ENCODE measurements at regions not wholly inside any gene's neighbourhood (a gene's known extent, or its start where the extent isn't known, plus 50 kb on each side); places are given as distances from the start of the nearest gene placed in this dataset.

DNA sequence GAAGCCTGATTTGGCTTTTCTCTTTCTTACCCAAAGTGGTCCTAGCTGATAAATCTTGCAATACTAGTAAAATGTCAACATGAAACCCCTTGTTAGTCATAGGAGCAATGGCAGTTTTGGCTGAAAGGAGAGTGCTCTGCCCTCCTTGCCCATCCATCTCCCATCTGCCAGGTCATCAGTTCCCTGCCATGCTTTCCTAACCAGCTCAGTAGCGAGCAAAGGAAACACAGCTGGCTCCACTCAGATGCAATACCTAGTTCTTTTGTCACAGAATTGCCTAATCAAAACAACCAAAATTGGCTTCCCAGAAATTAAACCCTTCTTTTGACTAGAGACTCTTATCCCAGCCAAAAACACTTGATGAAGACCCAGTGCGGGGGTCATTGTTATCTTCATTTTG, 733.0 kb downstream of the CCSER2 start:
- Histone ChIP-seq H3K9me3 (replicated peaks) (peaks cover 24% of the 10 kb centered on the region), H3K4me1 (no peaks in the 10 kb centered on the region), H3K27me3 (ENCODE audit: low read depth) (no peaks in the 10 kb centered on the region), H3K36me3 (no peaks in the 10 kb centered on the region), H3K4me3 (no peak overlapping the region), H3K27ac (replicated peaks) (no peak overlapping the region)
- TF ChIP-seq, protein P1, sequence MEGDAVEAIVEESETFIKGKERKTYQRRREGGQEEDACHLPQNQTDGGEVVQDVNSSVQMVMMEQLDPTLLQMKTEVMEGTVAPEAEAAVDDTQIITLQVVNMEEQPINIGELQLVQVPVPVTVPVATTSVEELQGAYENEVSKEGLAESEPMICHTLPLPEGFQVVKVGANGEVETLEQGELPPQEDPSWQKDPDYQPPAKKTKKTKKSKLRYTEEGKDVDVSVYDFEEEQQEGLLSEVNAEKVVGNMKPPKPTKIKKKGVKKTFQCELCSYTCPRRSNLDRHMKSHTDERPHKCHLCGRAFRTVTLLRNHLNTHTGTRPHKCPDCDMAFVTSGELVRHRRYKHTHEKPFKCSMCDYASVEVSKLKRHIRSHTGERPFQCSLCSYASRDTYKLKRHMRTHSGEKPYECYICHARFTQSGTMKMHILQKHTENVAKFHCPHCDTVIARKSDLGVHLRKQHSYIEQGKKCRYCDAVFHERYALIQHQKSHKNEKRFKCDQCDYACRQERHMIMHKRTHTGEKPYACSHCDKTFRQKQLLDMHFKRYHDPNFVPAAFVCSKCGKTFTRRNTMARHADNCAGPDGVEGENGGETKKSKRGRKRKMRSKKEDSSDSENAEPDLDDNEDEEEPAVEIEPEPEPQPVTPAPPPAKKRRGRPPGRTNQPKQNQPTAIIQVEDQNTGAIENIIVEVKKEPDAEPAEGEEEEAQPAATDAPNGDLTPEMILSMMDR (IDR thresholded peaks at IDR 0.05; ENCODE audit: borderline replicate concordance), result no peak
- intact Hi-C loops (cut with micrococcal nuclease), result no loop called here
- DNase-seq, result no peak

DNA sequence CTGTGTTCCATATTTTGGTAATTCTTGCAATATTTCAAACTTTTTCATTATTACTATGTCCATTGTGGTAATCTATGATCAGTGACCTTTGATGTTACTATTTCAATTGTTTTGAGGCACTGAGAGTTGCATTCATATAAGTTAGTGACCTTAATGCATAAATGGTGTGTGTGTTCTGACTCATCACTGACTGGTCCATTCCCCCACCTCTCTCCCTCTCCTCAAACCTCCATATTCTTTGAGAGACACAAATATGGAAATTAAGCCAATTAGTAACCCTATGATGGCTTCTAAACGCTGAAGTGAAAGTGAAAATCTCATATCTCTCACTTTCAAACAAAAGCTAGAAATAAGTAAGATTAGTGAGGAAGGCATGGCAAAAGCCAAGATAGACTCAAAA, 739.6 kb downstream of the CCSER2 start:
- no peak for DNase-seq
- TF ChIP-seq, protein P1 (IDR thresholded peaks at IDR 0.05; ENCODE audit: borderline replicate concordance), result no peak
- H3K27me3 ChIP-seq (ENCODE audit: low read depth), result no peaks in the 10 kb centered on the region
- H3K27ac ChIP-seq (replicated peaks), result no peak overlapping the region
- H3K36me3 ChIP-seq, result no peaks in the 10 kb centered on the region
- intact Hi-C loops (cut with micrococcal nuclease), result no loop called here
- H3K4me3 ChIP-seq, result no peak overlapping the region
- H3K9me3 ChIP-seq (replicated peaks), result peaks cover 30% of the 10 kb centered on the region
- no peaks in the 10 kb centered on the region for H3K4me1 ChIP-seq

DNA sequence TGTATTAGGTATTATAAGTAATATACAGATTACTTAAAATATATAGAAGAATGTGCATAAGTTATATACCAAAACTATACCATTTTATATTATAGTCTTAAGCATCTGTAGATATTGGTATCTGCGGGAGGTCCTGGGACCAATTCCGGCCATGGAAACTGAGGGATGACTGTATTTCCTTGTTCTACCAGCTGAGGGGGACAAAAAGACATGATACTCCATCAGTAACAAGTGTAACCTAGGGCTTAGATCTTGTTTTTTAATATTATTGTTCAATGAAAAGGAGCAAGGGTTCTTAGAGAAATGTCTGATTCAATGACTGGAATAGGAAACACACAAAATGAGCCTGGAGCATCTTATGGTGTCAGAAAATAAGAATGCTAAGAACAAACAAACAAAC, 752.5 kb downstream of the CCSER2 start:
- no peaks in the 10 kb centered on the region for H3K4me1 ChIP-seq
- no peak overlapping the region for H3K27ac ChIP-seq (replicated peaks)
- no peaks in the 10 kb centered on the region for H3K27me3 ChIP-seq (ENCODE audit: low read depth)
- H3K4me3 ChIP-seq, result no peak overlapping the region
- TF ChIP-seq, protein P1 (IDR thresholded peaks at IDR 0.05; ENCODE audit: borderline replicate concordance), result no peak
- DNase-seq, result no peak
- no peaks in the 10 kb centered on the region for H3K9me3 ChIP-seq (replicated peaks)
- no peaks in the 10 kb centered on the region for H3K36me3 ChIP-seq
- intact Hi-C loops (cut with micrococcal nuclease), result no loop called here

DNA sequence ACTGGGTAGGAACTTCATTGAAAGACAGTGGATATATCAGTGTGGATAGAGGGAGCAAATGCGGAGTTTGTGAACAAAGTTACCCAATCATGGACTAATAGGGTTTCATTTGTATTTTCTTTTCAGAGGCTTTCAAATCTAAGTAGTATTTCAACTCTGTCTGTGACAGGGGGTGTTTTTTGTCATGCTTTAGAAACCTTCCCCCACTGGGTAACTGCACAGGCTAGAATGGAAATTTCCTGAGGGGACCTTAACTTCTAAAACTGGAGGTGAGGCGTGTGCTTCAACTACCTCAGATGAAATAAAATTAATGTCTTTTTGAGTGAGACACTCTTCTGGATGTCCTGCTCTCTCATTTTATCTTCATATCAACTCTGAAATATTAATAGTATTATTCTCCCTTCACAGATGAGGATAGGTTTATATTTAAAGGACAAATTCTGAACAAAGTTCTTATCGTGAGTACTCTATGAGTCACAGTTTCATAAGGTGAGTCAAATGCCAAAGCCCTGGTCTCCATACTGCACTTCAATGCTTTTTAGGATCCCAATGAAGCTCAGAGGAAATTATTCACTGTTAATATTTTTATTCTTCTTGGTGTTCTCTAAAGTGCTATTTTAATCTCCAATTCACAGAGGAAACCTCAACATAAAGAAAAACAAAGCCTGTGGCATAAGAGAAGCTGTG, 770.6 kb downstream of the CCSER2 start:
- intact Hi-C loops (cut with micrococcal nuclease), result no loop called here
- no peak for DNase-seq
- Histone ChIP-seq H3K4me3 (no peak overlapping the region), H3K27me3 (ENCODE audit: low read depth) (no peaks in the 10 kb centered on the region), H3K9me3 (replicated peaks) (no peaks in the 10 kb centered on the region), H3K4me1 (no peaks in the 10 kb centered on the region), H3K36me3 (no peaks in the 10 kb centered on the region), H3K27ac (replicated peaks) (no peak overlapping the region)
- TF ChIP-seq, protein P1 (IDR thresholded peaks at IDR 0.05; ENCODE audit: borderline replicate concordance), result no peak

DNA sequence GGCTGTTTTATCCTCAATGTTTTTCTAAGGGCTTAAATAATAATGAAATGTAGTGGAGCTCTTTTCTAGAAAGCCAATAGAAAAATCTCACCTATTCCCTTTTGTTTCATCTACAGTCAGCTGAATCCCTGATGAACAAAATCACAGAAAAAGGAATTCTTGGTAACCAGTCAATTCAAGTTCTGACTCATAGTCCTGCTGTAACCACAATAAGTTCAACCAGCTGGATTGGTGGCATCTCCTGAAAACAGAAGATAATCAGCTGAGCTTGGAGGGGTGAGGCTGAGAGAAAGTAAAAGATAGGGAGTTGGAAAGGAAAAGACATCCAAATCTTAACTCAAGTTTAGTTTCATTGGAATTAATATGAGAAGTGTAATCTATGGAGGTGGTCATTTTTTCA, 772.1 kb downstream of the CCSER2 start:
- Histone ChIP-seq H3K4me3 (no peak overlapping the region), H3K36me3 (no peaks in the 10 kb centered on the region), H3K4me1 (no peaks in the 10 kb centered on the region), H3K27me3 (ENCODE audit: low read depth) (no peaks in the 10 kb centered on the region), H3K9me3 (replicated peaks) (no peaks in the 10 kb centered on the region), H3K27ac (replicated peaks) (no peak overlapping the region)
- no peak for DNase-seq
- intact Hi-C loops (cut with micrococcal nuclease), result no loop called here
- TF ChIP-seq, protein P1 (IDR thresholded peaks at IDR 0.05; ENCODE audit: borderline replicate concordance), result no peak

All from left ventricle myocardium inferior (tissue), 1 donor.